Endothelial cell of umbilical vein (primary cell): ENCODE measurements at regions not wholly inside any gene's neighbourhood (a gene's known extent, or its start where the extent isn't known, plus 50 kb on each side); places are given as distances from the start of the nearest gene placed in this dataset.

ENCODE experiments used
- BruUV-seq: library from RNA; stranded (reverse); fragments of 400-500 nt; replicated peaks from 2 replicates; lab custom pipeline; 2021; lab: Mats Ljungman, UMichigan
- CTCF ChIA-PET: fragments of 300-600, 350-600 bp; sonication (Branson Sonifier 250); formaldehyde crosslinking; loops from one replicate; lab custom pipeline; 2021; ENCODE audit warnings: antibody characterized with exemption, inconsistent platforms; lab: Charles Lee
- POLR2A ChIA-PET: fragments of 300-600, 350-600 bp; sonication (Branson Sonifier 250); formaldehyde crosslinking; loops from one replicate; lab custom pipeline; 2021; ENCODE audit warnings: antibody characterized with exemption, inconsistent platforms; lab: Charles Lee
- DNase-seq: peaks from one replicate; pipeline ENCODE4 v3.0.0-alpha.2; 2011; ENCODE audit warnings: low read depth, low spot score
- FAIRE-seq: peaks from 2 replicates; lab custom pipeline; 2011; peaks lifted over from hg19 to GRCh38; lab: Jason Lieb, UNC
- H2AFZ ChIP-seq: 2 replicates; pipeline ENCODE4 v1.6.0; 2012; ENCODE audit warnings: low read depth, low read length, control low read depth, inconsistent platforms
- H3K27ac ChIP-seq: 2 replicates; pipeline ENCODE4 v1.5.1; 2011; ENCODE audit warnings: low read depth, mild to moderate bottlenecking, control low read depth, low read length, moderate library complexity; ENCODE audit not compliant: insufficient read depth
- H3K27me3 ChIP-seq, 2 experiments: 2 replicates each; pipeline versions ENCODE4 v1.6.0 to v1.6.1; 2011; ENCODE audit warnings: low read length in 2 of 2, mixed read lengths in 1 of 2; ENCODE audit not compliant: control insufficient read depth in 2 of 2, insufficient read depth in 2 of 2
- H3K36me3 ChIP-seq, 2 experiments: 2 replicates in 1 of 2; 3 replicates in 1 of 2; pipeline ENCODE4 v1.5.1; 2011; ENCODE audit warnings: low read length in 2 of 2, mild to moderate bottlenecking in 1 of 2, moderate library complexity in 1 of 2; ENCODE audit not compliant: control insufficient read depth in 2 of 2, insufficient read depth in 2 of 2; ENCODE audit errors: extremely low read depth in 1 of 2
- H3K4me1 ChIP-seq: 3 replicates; pipeline ENCODE4 v1.5.1; 2011; ENCODE audit warnings: mild to moderate bottlenecking, low read length; ENCODE audit not compliant: control insufficient read depth, insufficient read depth; ENCODE audit errors: extremely low read depth
- H3K4me2 ChIP-seq: 2 replicates; pipeline ENCODE4 v1.6.1; 2011; ENCODE audit warnings: low read length, control low read depth, mixed read lengths; ENCODE audit not compliant: insufficient read depth
- H3K4me3 ChIP-seq, 3 experiments: fragments of 200-600 bp in 1 of 3; sonication (generic), shearing (Covaris generic) in 1 of 3; replicated peaks in 1 of 3; 2 replicates each; pipeline ENCODE4 v1.5.1; 2011 to 2016; ENCODE audit warnings: control low read depth in 3 of 3, low read length in 3 of 3, mild to moderate bottlenecking in 2 of 3, inconsistent platforms in 1 of 3, low read depth in 1 of 3, moderate library complexity in 1 of 3; ENCODE audit not compliant: insufficient read depth in 1 of 3
- H3K79me2 ChIP-seq: 2 replicates; pipeline ENCODE4 v1.6.0; 2012; ENCODE audit warnings: low read length, inconsistent platforms; ENCODE audit not compliant: control insufficient read depth, insufficient read depth
- H3K9ac ChIP-seq: replicated peaks from 2 replicates; pipeline ENCODE3; 2011; ENCODE audit warnings: low read length, control low read depth; ENCODE audit not compliant: insufficient read depth; ENCODE audit errors: extremely low read depth
- H3K9me1 ChIP-seq: replicated peaks from 3 replicates; pipeline ENCODE4 v1.6.0; 2011; ENCODE audit warnings: mild to moderate bottlenecking, low read length; ENCODE audit not compliant: control insufficient read depth, insufficient read depth; ENCODE audit errors: extremely low read depth
- H3K9me3 ChIP-seq: replicated peaks from 2 replicates; pipeline ENCODE4 v1.5.1; 2012; ENCODE audit warnings: low read length, inconsistent platforms; ENCODE audit not compliant: control insufficient read depth, insufficient read depth
- H4K20me1 ChIP-seq: replicated peaks from 2 replicates; pipeline ENCODE3; 2011; ENCODE audit warnings: mild to moderate bottlenecking, low read length; ENCODE audit not compliant: control insufficient read depth, insufficient read depth; ENCODE audit errors: extremely low read depth
- CTCF ChIP-seq, 2 donors: IDR thresholded peaks; 1 replicate in 1 of 2; 2 replicates in 1 of 2; pipeline ENCODE4 v1.5.1; 2011; ENCODE audit warnings: low read length in 2 of 2, mild to moderate bottlenecking in 2 of 2, moderate library complexity in 2 of 2, control low read depth in 1 of 2, inconsistent platforms in 1 of 2, low read depth in 1 of 2; ENCODE audit not compliant: insufficient read depth in 1 of 2; ENCODE audit errors: extremely low read depth in 1 of 2
- EZH2 ChIP-seq: IDR thresholded peaks from 2 replicates; pipeline ENCODE4 v1.6.1; 2012; ENCODE audit warnings: borderline replicate concordance, low read depth, mild to moderate bottlenecking, moderate library complexity, low read length, inconsistent platforms; ENCODE audit not compliant: severe bottlenecking
- FOS ChIP-seq: IDR thresholded peaks from 2 replicates; pipeline ENCODE4 v1.6.1; 2011; ENCODE audit warnings: mild to moderate bottlenecking, low read length, moderate library complexity, borderline replicate concordance; ENCODE audit not compliant: insufficient read depth
- GATA2 ChIP-seq: IDR thresholded peaks from 2 replicates; pipeline ENCODE4 v1.7.0; 2011; ENCODE audit warnings: low read depth, mild to moderate bottlenecking, moderate library complexity, mixed read lengths, low read length; ENCODE audit not compliant: insufficient read length, insufficient read depth
- JUN ChIP-seq: IDR thresholded peaks from 2 replicates; pipeline ENCODE4 v1.6.1; 2011; ENCODE audit warnings: borderline replicate concordance, low read depth; ENCODE audit not compliant: insufficient read length, insufficient read depth
- MYC ChIP-seq: IDR thresholded peaks from one replicate; pipeline ENCODE4 v1.6.1; 2011; ENCODE audit warnings: mild to moderate bottlenecking, low read depth, low read length
- POLR2A ChIP-seq: IDR thresholded peaks from 2 replicates; pipeline ENCODE4 v1.6.1; 2012; ENCODE audit warnings: low read depth, mild to moderate bottlenecking, control low read depth, low read length
- POLR2AphosphoS5 ChIP-seq: IDR thresholded peaks from 2 replicates; pipeline ENCODE4 v1.6.1; 2012; ENCODE audit warnings: low read depth, mild to moderate bottlenecking, control low read depth, low read length, moderate library complexity; ENCODE audit not compliant: insufficient read depth
- dilution Hi-C: fragments of 300-500 bp; cut with MboI; formaldehyde crosslinking; loops from one replicate; pipeline ENCODE4 v1.15.0; 2019; ENCODE audit warnings: low sequenced_read_pairs; ENCODE audit not compliant: extremely low pct_ligation_motif_present
- intact Hi-C: fragments of 100-400 bp; cut with micrococcal nuclease; formaldehyde crosslinking; loops from one replicate; pipeline ENCODE4 v1.10.0; 2022
- TF ChIP-seq, protein P1 (sequence below): IDR thresholded peaks from 2 replicates; pipeline ENCODE4 v1.6.1; 2011; ENCODE audit not compliant: insufficient read depth, insufficient read length

DNA sequence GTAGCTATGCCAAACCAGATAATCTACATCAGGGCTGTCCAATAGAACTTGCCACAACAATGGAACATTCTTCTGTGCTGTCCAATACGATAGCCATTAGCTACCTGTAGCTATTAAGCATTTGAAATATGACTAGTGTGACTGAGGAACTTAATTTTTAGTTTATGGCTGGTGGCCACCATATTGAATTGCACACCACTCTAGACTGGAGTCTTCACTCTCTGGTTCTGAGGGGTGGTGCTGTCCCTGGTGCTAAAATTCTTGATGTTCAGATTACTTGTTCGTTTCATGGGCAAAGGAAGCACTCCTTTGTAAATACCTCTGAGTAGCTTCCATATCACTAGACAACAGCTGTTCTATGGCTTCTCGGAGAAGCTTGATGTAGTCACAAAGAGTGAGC lies 296.6 kb downstream of the NPIPA8 start:
- POLR2A ChIA-PET = no interaction called here
- dilution Hi-C loops (no loop called here), intact Hi-C loops (no loop called here)
- Histone ChIP-seq H3K4me3 (no peak overlapping the region), H3K9ac (no peak overlapping the region), H3K27me3 (no peaks in the 10 kb centered on the region), H2AFZ (no peak overlapping the region), H3K36me3 (no peaks in the 10 kb centered on the region), H3K4me1 (no peaks in the 10 kb centered on the region), H3K9me1 (no peaks in the 10 kb centered on the region), H3K4me2 (no peak overlapping the region), H3K27ac (no peak overlapping the region), H4K20me1 (no peaks in the 10 kb centered on the region), H3K9me3 (peaks cover 1% of the 10 kb centered on the region), H3K79me2 (no peaks in the 10 kb centered on the region)
- no peak for FAIRE-seq
- CTCF ChIA-PET = no interaction called here
- no peak for TF ChIP-seq GATA2
- TF ChIP-seq, protein P1, sequence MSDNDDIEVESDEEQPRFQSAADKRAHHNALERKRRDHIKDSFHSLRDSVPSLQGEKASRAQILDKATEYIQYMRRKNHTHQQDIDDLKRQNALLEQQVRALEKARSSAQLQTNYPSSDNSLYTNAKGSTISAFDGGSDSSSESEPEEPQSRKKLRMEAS = no peak
- no peak for TF ChIP-seq POLR2AphosphoS5
- TF ChIP-seq EZH2 = no peak
- TF ChIP-seq MYC = no peak
- TF ChIP-seq JUN = no peak
- no peak for TF ChIP-seq FOS
- TF ChIP-seq CTCF (IDR thresholded peaks at IDR 0.05; ENCODE audit: extremely low read depth in 1 of 2, insufficient read depth in 1 of 2, low read depth in 1 of 2, low read length in 2 of 2) = no peak
- TF ChIP-seq POLR2A = no peak
- BruUV-seq = no TSS peak
- DNase-seq = no peak
